RWPE2 (cell line): ENCODE measurements at regions not wholly inside any gene's neighbourhood (a gene's known extent, or its start where the extent isn't known, plus 50 kb on each side); places are given as distances from the start of the nearest gene placed in this dataset.

ENCODE experiments used
- ATAC-seq: fragments of 200-7000 bp; cut with Tn5 transposase; 3 replicates; pipeline ENCODE4 v1.9.1; 2021; ENCODE audit warnings: low read depth
- DNase-seq: peaks from one replicate; pipeline ENCODE4 v3.0.0-alpha.2; 2020; ENCODE audit warnings: low spot score
- H3K27ac ChIP-seq: fragments of 450-650 bp; 2 replicates; pipeline ENCODE4 v1.5.1; 2017; ENCODE audit warnings: mild to moderate bottlenecking; ENCODE audit not compliant: poor library complexity, severe bottlenecking
- H3K27me3 ChIP-seq: fragments of 250-450 bp; sonication (Bioruptor Pico); 2 replicates; pipeline ENCODE4 v1.5.1; 2021; ENCODE audit warnings: mild to moderate bottlenecking, moderate library complexity; ENCODE audit not compliant: insufficient read depth, poor library complexity, severe bottlenecking
- H3K36me3 ChIP-seq: fragments of 250-450 bp; sonication (Bioruptor Pico); 2 replicates; pipeline ENCODE4 v1.5.1; 2020; ENCODE audit warnings: low read depth, mild to moderate bottlenecking, moderate library complexity
- H3K4me1 ChIP-seq: fragments of 250-450 bp; sonication (Bioruptor Pico); 2 replicates; pipeline ENCODE4 v1.5.1; 2021; ENCODE audit warnings: mild to moderate bottlenecking, moderate library complexity; ENCODE audit not compliant: insufficient read depth, poor library complexity, severe bottlenecking
- H3K4me3 ChIP-seq: fragments of 250-450 bp; sonication (Bioruptor Pico); 2 replicates; pipeline ENCODE4 v1.5.1; 2021; ENCODE audit warnings: mild to moderate bottlenecking, moderate library complexity; ENCODE audit not compliant: severe bottlenecking
- H3K9me3 ChIP-seq: fragments of 250-450 bp; sonication (Bioruptor Pico); 2 replicates; pipeline ENCODE4 v1.5.1; 2021; ENCODE audit warnings: mild to moderate bottlenecking, moderate library complexity; ENCODE audit not compliant: severe bottlenecking
- CTCF ChIP-seq: fragments of 450-650 bp; IDR thresholded peaks from one replicate; pipeline ENCODE4 v1.5.1; 2017; ENCODE audit warnings: mild to moderate bottlenecking, moderate library complexity; ENCODE audit not compliant: poor library complexity, severe bottlenecking

- H3K27me3 ChIP-seq, result no peaks in the 10 kb centered on the region
- no peak for TF ChIP-seq CTCF
- DNase-seq (no peak), ATAC-seq (no peak)
- no peaks in the 10 kb centered on the region for H3K36me3 ChIP-seq
- no peak overlapping the region for H3K4me3 ChIP-seq
- no peak overlapping the region for H3K27ac ChIP-seq
- no peaks in the 10 kb centered on the region for H3K9me3 ChIP-seq
- no peaks in the 10 kb centered on the region for H3K4me1 ChIP-seq
Measured at GRCh38 chr12:20011200-20011599, 357.1 kb upstream of the PDE3A start.

GRCh38 chr12:20017802-20018201, 350.5 kb upstream of the PDE3A start:
- DNase-seq (no peak), ATAC-seq (no peak)
- Histone ChIP-seq H3K27me3 (no peaks in the 10 kb centered on the region), H3K4me1 (no peaks in the 10 kb centered on the region), H3K9me3 (no peaks in the 10 kb centered on the region), H3K36me3 (no peaks in the 10 kb centered on the region), H3K27ac (no peak overlapping the region), H3K4me3 (no peak overlapping the region)
- no peak for TF ChIP-seq CTCF

GRCh38 chr12:20018406-20018805, 349.9 kb upstream of the PDE3A start:
- Histone ChIP-seq H3K9me3 (no peaks in the 10 kb centered on the region), H3K27me3 (no peaks in the 10 kb centered on the region), H3K4me1 (no peaks in the 10 kb centered on the region), H3K4me3 (no peak overlapping the region), H3K27ac (no peak overlapping the region), H3K36me3 (no peaks in the 10 kb centered on the region)
- DNase-seq, result no peak
- ATAC-seq, result no peak
- no peak for TF ChIP-seq CTCF

- no peak for ATAC-seq
- no peaks in the 10 kb centered on the region for H3K27me3 ChIP-seq
- H3K27ac ChIP-seq, result no peak overlapping the region
Measured at GRCh38 chr12:20024194-20024593, 344.1 kb upstream of the PDE3A start.

GRCh38 chr12:20028033-20028432, 340.3 kb upstream of the PDE3A start:
- Histone ChIP-seq H3K36me3 (no peaks in the 10 kb centered on the region), H3K4me1 (no peaks in the 10 kb centered on the region), H3K27me3 (no peaks in the 10 kb centered on the region), H3K27ac (no peak overlapping the region), H3K4me3 (no peak overlapping the region), H3K9me3 (no peaks in the 10 kb centered on the region)
- TF ChIP-seq CTCF, result no peak
- no peak for ATAC-seq
- DNase-seq, result no peak

More at GRCh38 chr12:20024194-20024593, 344.1 kb upstream of the PDE3A start:
- H3K4me1 ChIP-seq, result no peaks in the 10 kb centered on the region
- no peak for DNase-seq
- H3K36me3 ChIP-seq, result no peaks in the 10 kb centered on the region
- no peak overlapping the region for H3K4me3 ChIP-seq
- TF ChIP-seq CTCF, result no peak
- H3K9me3 ChIP-seq, result no peaks in the 10 kb centered on the region
